Upper lobe of left lung (tissue), 6 donors: ENCODE measurements at regions not wholly inside any gene's neighbourhood (a gene's known extent, or its start where the extent isn't known, plus 50 kb on each side); places are given as distances from the start of the nearest gene placed in this dataset.
A peak's percentile ranks its signal among the peaks of the same experiment; 100 is the strongest.

Experiments used
- ATAC-seq, 2 donors: fragments of 200-7000 bp; cut with Tn5 transposase; one replicate each; pipeline ENCODE4 v1.9.1; 2022; ENCODE audit warnings: mild to moderate bottlenecking in 2 of 2, moderate library complexity in 2 of 2; ENCODE audit not compliant: low FRiP score in 2 of 2
- DNase-seq, 2 donors: peaks; one replicate each; pipeline ENCODE4 v3.0.0-alpha.2; 2019 to 2020
- H3K27ac ChIP-seq, 4 donors: fragments of 200-600 bp; sonication (generic); one replicate each; pipeline ENCODE4 v1.5.1; 2016 to 2019
- H3K27me3 ChIP-seq, 4 donors: fragments of 200-600 bp; sonication (generic); one replicate each; pipeline ENCODE4 v1.5.1; 2017 to 2019
- H3K36me3 ChIP-seq, 4 donors: fragments of 200-600 bp; sonication (generic); one replicate each; pipeline ENCODE4 v1.5.1; 2016 to 2019
- H3K4me1 ChIP-seq, 4 donors: fragments of 200-600 bp; sonication (generic); one replicate each; pipeline ENCODE4 v1.5.1; 2018 to 2019
- H3K4me3 ChIP-seq, 4 donors: fragments of 200-600 bp; sonication (generic); one replicate each; pipeline ENCODE4 v1.5.1; 2017 to 2019; ENCODE audit warnings: mild to moderate bottlenecking in 2 of 4, moderate library complexity in 1 of 4
- H3K9me3 ChIP-seq, 4 donors: fragments of 200-600 bp; sonication (generic); one replicate each; pipeline ENCODE4 v1.5.1; 2018 to 2019
- EP300 ChIP-seq, 4 donors: sonication (generic); formaldehyde crosslinking; IDR thresholded peaks; one replicate each; pipeline ENCODE4 v1.5.1; 2017; ENCODE audit warnings: antibody characterized with exemption in 4 of 4, control low read depth in 2 of 4
- POLR2A ChIP-seq, 4 donors: fragments of 450-650 bp; IDR thresholded peaks; one replicate each; pipeline ENCODE4 v1.5.1; 2016 to 2017; ENCODE audit warnings: antibody characterized with exemption in 4 of 4, mild to moderate bottlenecking in 2 of 4
- POLR2AphosphoS5 ChIP-seq, 2 donors: sonication (generic); formaldehyde crosslinking; IDR thresholded peaks; one replicate each; pipeline ENCODE4 v1.5.1; 2017; ENCODE audit warnings: antibody characterized with exemption in 2 of 2
- WGBS, 2 donors: methylation state at CpG; one replicate each; pipeline ENCODE4 v1.1.5; 2017 to 2018; 5-methylcytosine and 5-hydroxymethylcytosine counted together
- TF ChIP-seq, protein P1 (sequence below), 6 experiments: fragments of 450-650 bp in 4 of 6; fragments of 200-600 bp in 2 of 6; sonication (generic) in 2 of 6; IDR thresholded peaks; one replicate each; pipeline ENCODE4 v1.5.1; 2016 to 2019; ENCODE audit warnings: antibody characterized with exemption in 6 of 6
- donor health status: DM: no; HTN: no; CAD: no; lungs with moderate emphysema.
- donor health status: DM: no; HTN: yes; CAD: no; lungs with severe emphysema.

DNA sequence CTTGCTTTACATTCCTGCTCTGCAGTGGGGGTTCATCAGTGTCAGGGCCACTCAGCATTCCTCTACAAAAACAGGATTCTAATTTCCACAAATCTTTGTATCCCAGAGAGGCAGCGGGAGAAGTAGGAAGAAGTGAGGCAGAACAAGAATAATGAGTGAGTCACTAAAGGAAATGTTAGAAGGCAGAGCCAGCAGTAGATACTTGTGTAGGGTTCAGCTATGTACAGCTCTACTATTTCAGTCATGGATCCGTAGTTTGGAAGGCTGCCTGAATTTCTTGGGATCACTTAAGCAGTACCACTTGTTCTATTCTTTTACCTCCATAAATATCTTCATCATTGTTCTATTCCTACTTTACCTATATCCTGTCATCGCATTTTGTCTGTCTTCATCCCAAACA lies 246.3 kb upstream of the TLE4 start:
- Histone ChIP-seq H3K36me3 (no peaks in the 10 kb centered on the region), H3K4me1 (no peaks in the 10 kb centered on the region), H3K9me3 (no peaks in the 10 kb centered on the region), H3K4me3 (no peak overlapping the region), H3K27me3 (no peaks in the 10 kb centered on the region), H3K27ac (no peak overlapping the region)
- TF ChIP-seq POLR2A (IDR thresholded peaks at IDR 0.05): no peak
- TF ChIP-seq POLR2AphosphoS5 (IDR thresholded peaks at IDR 0.05): no peak
- TF ChIP-seq, protein P1, sequence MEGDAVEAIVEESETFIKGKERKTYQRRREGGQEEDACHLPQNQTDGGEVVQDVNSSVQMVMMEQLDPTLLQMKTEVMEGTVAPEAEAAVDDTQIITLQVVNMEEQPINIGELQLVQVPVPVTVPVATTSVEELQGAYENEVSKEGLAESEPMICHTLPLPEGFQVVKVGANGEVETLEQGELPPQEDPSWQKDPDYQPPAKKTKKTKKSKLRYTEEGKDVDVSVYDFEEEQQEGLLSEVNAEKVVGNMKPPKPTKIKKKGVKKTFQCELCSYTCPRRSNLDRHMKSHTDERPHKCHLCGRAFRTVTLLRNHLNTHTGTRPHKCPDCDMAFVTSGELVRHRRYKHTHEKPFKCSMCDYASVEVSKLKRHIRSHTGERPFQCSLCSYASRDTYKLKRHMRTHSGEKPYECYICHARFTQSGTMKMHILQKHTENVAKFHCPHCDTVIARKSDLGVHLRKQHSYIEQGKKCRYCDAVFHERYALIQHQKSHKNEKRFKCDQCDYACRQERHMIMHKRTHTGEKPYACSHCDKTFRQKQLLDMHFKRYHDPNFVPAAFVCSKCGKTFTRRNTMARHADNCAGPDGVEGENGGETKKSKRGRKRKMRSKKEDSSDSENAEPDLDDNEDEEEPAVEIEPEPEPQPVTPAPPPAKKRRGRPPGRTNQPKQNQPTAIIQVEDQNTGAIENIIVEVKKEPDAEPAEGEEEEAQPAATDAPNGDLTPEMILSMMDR (IDR thresholded peaks at IDR 0.05): no peak
- TF ChIP-seq EP300 (IDR thresholded peaks at IDR 0.05): no peak
- no peak for DNase-seq
- no peak for ATAC-seq
- 63 to 87% methylated on average over 3 of the region's 3 CpGs for WGBS, 2 donors

DNA sequence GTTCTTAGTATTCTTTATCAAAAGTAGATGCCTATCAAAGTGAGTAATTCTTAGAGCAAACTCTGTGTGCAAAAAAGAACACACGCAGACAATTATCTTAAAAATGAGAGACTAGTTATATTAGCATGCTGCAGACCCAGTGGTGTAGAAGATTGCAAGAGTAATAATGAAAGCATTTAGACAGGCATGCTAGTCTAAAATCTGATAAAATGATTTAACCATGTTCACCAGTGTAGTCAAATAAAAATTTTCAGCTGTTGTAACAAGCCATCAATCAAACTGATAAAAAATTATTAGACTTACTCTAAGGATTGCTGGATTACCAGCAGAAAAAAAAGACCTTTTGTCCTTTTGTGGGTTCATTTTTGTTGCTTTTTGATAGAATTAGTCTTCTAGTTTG lies 241.9 kb upstream of the TLE4 start:
- Histone ChIP-seq H3K27ac (no peak overlapping the region), H3K4me1 (no peaks in the 10 kb centered on the region), H3K9me3 (no peaks in the 10 kb centered on the region), H3K4me3 (no peak overlapping the region), H3K36me3 (no peaks in the 10 kb centered on the region), H3K27me3 (no peaks in the 10 kb centered on the region)
- ATAC-seq: no peak
- WGBS, 2 donors: 90 to 93% methylated on average over 1 of the region's 1 CpG
- no peak for TF ChIP-seq POLR2A (IDR thresholded peaks at IDR 0.05)
- no peak for TF ChIP-seq POLR2AphosphoS5 (IDR thresholded peaks at IDR 0.05)
- no peak for TF ChIP-seq EP300 (IDR thresholded peaks at IDR 0.05)
- DNase-seq: no peak

DNA sequence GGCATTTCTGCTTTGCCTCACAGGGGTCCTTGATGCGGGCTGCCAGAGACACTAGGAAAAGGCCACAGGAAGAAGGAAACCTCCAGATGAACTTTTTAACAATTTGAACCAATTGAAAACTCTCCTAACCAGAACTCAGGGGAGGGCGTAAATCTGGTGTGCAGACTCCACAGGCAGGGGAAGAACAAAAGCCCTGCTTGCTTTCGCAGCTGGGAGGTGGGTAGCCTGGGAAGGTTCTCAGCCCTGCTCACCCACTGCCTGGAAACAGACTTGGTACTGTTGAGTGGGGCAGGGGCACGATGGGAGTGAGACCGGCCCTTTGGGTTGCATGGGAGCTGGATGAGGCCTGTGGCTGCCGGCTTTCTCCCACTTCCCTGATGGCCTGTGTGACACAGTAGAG lies 237.8 kb upstream of the TLE4 start:
- Histone ChIP-seq H3K36me3 (no peaks in the 10 kb centered on the region), H3K9me3 (peaks cover 6 to 17% (median 13%) of the 10 kb centered on the region in 4 donors), H3K27me3 (no peaks in the 10 kb centered on the region), H3K27ac (no peak overlapping the region), H3K4me3 (no peak overlapping the region), H3K4me1 (no peaks in the 10 kb centered on the region)
- DNase-seq (no peak), ATAC-seq (no peak)
- TF ChIP-seq POLR2AphosphoS5 (IDR thresholded peaks at IDR 0.05) (no peak), EP300 (IDR thresholded peaks at IDR 0.05) (no peak), POLR2A (IDR thresholded peaks at IDR 0.05) (no peak)
- TF ChIP-seq, protein P1 (IDR thresholded peaks at IDR 0.05): no peak
- 90 to 96% methylated on average over 3 to 6 of the region's 6 CpGs for WGBS, 2 donors

DNA sequence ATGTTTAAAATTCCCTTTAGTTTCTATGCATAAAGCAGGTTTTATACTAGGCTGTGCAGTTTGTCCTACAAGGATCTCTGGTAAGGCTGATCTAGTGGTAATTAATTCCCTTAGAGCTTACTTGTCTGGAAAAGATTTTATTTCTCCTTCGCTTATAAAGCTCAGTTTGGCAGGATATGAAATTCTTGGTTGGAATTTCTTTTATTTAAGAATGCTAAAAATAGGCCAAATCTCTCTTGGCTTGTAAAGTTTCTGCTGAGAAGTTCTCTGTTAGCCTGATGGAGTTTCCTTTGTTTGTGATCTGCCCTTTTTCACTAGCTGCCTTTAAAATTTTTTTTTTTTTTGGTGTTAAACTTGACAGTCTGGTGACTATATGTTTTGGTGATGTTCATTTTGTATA lies 237.1 kb upstream of the TLE4 start:
- TF ChIP-seq POLR2A (IDR thresholded peaks at IDR 0.05) (no peak), EP300 (IDR thresholded peaks at IDR 0.05) (no peak), POLR2AphosphoS5 (IDR thresholded peaks at IDR 0.05) (no peak)
- TF ChIP-seq, protein P1 (IDR thresholded peaks at IDR 0.05): no peak
- ATAC-seq (no peak), DNase-seq (no peak)
- H3K4me1 ChIP-seq: no peaks in the 10 kb centered on the region
- 85 to 88% methylated on average over 1 of the region's 1 CpG for WGBS, 2 donors
- H3K4me3 ChIP-seq: no peak overlapping the region
- H3K36me3 ChIP-seq: no peaks in the 10 kb centered on the region
- no peak overlapping the region for H3K27ac ChIP-seq
- peaks cover 6 to 17% (median 13%) of the 10 kb centered on the region in 4 donors for H3K9me3 ChIP-seq
- H3K27me3 ChIP-seq: no peaks in the 10 kb centered on the region

DNA sequence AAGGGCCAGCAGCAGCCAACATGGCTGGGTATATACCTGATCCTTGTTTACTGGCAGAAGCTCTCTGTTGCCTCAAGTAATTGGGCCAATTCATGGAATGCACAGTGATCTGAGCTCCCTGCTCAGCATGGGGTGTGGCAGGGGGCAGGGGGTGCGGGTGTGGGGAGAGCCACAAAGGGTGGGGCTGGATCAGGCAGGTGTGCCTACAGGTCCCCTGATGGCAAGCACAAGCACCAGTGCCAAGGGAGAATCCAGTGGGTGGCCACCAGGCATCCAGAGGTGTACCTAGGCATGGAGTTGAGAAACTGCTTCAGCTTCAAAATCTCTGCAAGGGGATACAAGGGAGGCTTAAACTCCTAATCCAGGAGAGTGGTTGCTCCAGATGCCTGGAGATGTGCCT lies 235.8 kb upstream of the TLE4 start:
- no peak overlapping the region for H3K4me3 ChIP-seq
- no peaks in the 10 kb centered on the region for H3K27me3 ChIP-seq
- peaks cover 6 to 17% (median 13%) of the 10 kb centered on the region in 4 donors for H3K9me3 ChIP-seq
- no peaks in the 10 kb centered on the region for H3K4me1 ChIP-seq
- no peak overlapping the region for H3K27ac ChIP-seq
- 100% methylated on average over 1 of the region's 1 CpG; no CpG with 5 or more reads in 1 of the 2 donors for WGBS, 2 donors
- DNase-seq (peak in 1 of 2 donors; percentile 10), ATAC-seq (peak in 1 of 2 donors; percentile 15)
- no peaks in the 10 kb centered on the region for H3K36me3 ChIP-seq
- TF ChIP-seq EP300 (IDR thresholded peaks at IDR 0.05) (no peak), POLR2A (IDR thresholded peaks at IDR 0.05) (no peak), POLR2AphosphoS5 (IDR thresholded peaks at IDR 0.05) (no peak)

DNA sequence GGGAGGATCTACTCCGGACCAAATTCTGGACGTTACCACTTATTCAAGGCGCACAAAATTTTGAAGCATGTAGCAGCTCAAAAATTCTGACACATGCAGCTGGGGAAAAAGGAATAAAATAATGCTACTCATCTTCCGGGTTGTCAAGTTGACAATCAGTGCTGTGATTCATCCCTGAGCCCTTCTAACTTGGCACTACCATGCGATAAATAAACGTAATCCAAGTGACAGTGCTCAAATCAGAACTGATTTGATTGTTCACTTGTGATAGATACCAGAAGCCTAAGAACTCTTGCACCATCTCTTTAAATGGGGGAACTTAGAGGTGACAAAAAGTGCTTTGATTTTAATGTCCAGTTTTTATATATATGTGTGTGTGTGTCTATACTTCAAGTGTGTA lies 230.2 kb upstream of the TLE4 start:
- DNase-seq (no peak), ATAC-seq (no peak)
- H3K4me3 ChIP-seq: no peak overlapping the region
- TF ChIP-seq, protein P1 (IDR thresholded peaks at IDR 0.05): no peak
- TF ChIP-seq EP300 (IDR thresholded peaks at IDR 0.05) (no peak), POLR2AphosphoS5 (IDR thresholded peaks at IDR 0.05) (no peak), POLR2A (IDR thresholded peaks at IDR 0.05) (no peak)
- no peaks in the 10 kb centered on the region for H3K36me3 ChIP-seq
- no peaks in the 10 kb centered on the region for H3K4me1 ChIP-seq
- no peaks in the 10 kb centered on the region for H3K27me3 ChIP-seq
- 92 to 94% methylated on average over 6 of the region's 6 CpGs for WGBS, 2 donors
- peaks cover under 1 to 7% (median 4%) of the 10 kb centered on the region in 4 donors for H3K9me3 ChIP-seq
- H3K27ac ChIP-seq: no peak overlapping the region
